ENCODE measurements at regions not wholly inside any gene's neighbourhood (a gene's known extent, or its start where the extent isn't known, plus 50 kb on each side); places are given as distances from the start of the nearest gene placed in this dataset.

GRCh38 chr11:130691581-130691980 is 224.7 kb downstream of the SNX19 start:
- H3K9ac ChIP-seq (ENCODE audit: low read depth, low read length): no peak overlapping the region
- no peaks in the 10 kb centered on the region for H3K36me3 ChIP-seq (ENCODE audit: insufficient read depth, low read length)
- no peaks in the 10 kb centered on the region for H3K9me3 ChIP-seq (ENCODE audit: control insufficient read depth, insufficient read depth, low read length)
- H3K4me1 ChIP-seq (ENCODE audit: insufficient read depth, low read length): no peaks in the 10 kb centered on the region

GRCh38 chr11:130692220-130692619 is 224.1 kb downstream of the SNX19 start:
- H3K9ac ChIP-seq (ENCODE audit: low read depth, low read length): no peak overlapping the region
- H3K36me3 ChIP-seq (ENCODE audit: insufficient read depth, low read length): no peaks in the 10 kb centered on the region
- H3K9me3 ChIP-seq (ENCODE audit: control insufficient read depth, insufficient read depth, low read length): no peaks in the 10 kb centered on the region
- no peaks in the 10 kb centered on the region for H3K4me1 ChIP-seq (ENCODE audit: insufficient read depth, low read length)

- Histone ChIP-seq H3K9me3 (ENCODE audit: control insufficient read depth, insufficient read depth, low read length) (no peaks in the 10 kb centered on the region), H3K4me1 (ENCODE audit: insufficient read depth, low read length) (no peaks in the 10 kb centered on the region), H3K36me3 (ENCODE audit: insufficient read depth, low read length) (no peaks in the 10 kb centered on the region), H3K9ac (ENCODE audit: low read depth, low read length) (no peak overlapping the region)
Measured at GRCh38 chr11:130693543-130693942, 222.7 kb downstream of the SNX19 start.

GRCh38 chr11:130694488-130695045 is 221.7 kb downstream of the SNX19 start:
- H3K36me3 ChIP-seq (ENCODE audit: insufficient read depth, low read length): no peaks in the 10 kb centered on the region
- H3K9me3 ChIP-seq (ENCODE audit: control insufficient read depth, insufficient read depth, low read length): no peaks in the 10 kb centered on the region
- H3K4me1 ChIP-seq (ENCODE audit: insufficient read depth, low read length): no peaks in the 10 kb centered on the region
- H3K9ac ChIP-seq (ENCODE audit: low read depth, low read length): no peak overlapping the region

- Histone ChIP-seq H3K4me1 (ENCODE audit: insufficient read depth, low read length) (no peaks in the 10 kb centered on the region), H3K36me3 (ENCODE audit: insufficient read depth, low read length) (no peaks in the 10 kb centered on the region), H3K9ac (ENCODE audit: low read depth, low read length) (no peak overlapping the region), H3K9me3 (ENCODE audit: control insufficient read depth, insufficient read depth, low read length) (no peaks in the 10 kb centered on the region)
Measured at GRCh38 chr11:130698174-130698573, 218.1 kb downstream of the SNX19 start.

- Histone ChIP-seq H3K36me3 (ENCODE audit: insufficient read depth, low read length) (no peaks in the 10 kb centered on the region), H3K9me3 (ENCODE audit: control insufficient read depth, insufficient read depth, low read length) (no peaks in the 10 kb centered on the region), H3K4me1 (ENCODE audit: insufficient read depth, low read length) (no peaks in the 10 kb centered on the region), H3K9ac (ENCODE audit: low read depth, low read length) (no peak overlapping the region)
Measured at GRCh38 chr11:130699561-130699960, 216.7 kb downstream of the SNX19 start.

GRCh38 chr11:130700092-130700491 is 216.2 kb downstream of the SNX19 start:
- H3K9me3 ChIP-seq (ENCODE audit: control insufficient read depth, insufficient read depth, low read length): no peaks in the 10 kb centered on the region
- H3K4me1 ChIP-seq (ENCODE audit: insufficient read depth, low read length): no peaks in the 10 kb centered on the region
- no peaks in the 10 kb centered on the region for H3K36me3 ChIP-seq (ENCODE audit: insufficient read depth, low read length)
- no peak overlapping the region for H3K9ac ChIP-seq (ENCODE audit: low read depth, low read length)

GRCh38 chr11:130703489-130704190 is 212.6 kb downstream of the SNX19 start:
- H3K4me1 ChIP-seq (ENCODE audit: insufficient read depth, low read length): no peaks in the 10 kb centered on the region
- no peaks in the 10 kb centered on the region for H3K9me3 ChIP-seq (ENCODE audit: control insufficient read depth, insufficient read depth, low read length)
- no peak overlapping the region for H3K9ac ChIP-seq (ENCODE audit: low read depth, low read length)
- H3K36me3 ChIP-seq (ENCODE audit: insufficient read depth, low read length): no peaks in the 10 kb centered on the region

GRCh38 chr11:130705670-130706421 is 210.4 kb downstream of the SNX19 start:
- H3K36me3 ChIP-seq (ENCODE audit: insufficient read depth, low read length): no peaks in the 10 kb centered on the region
- no peaks in the 10 kb centered on the region for H3K4me1 ChIP-seq (ENCODE audit: insufficient read depth, low read length)
- no peak overlapping the region for H3K9ac ChIP-seq (ENCODE audit: low read depth, low read length)
- no peaks in the 10 kb centered on the region for H3K9me3 ChIP-seq (ENCODE audit: control insufficient read depth, insufficient read depth, low read length)

- no peak overlapping the region for H3K9ac ChIP-seq (ENCODE audit: low read depth, low read length)
- H3K4me1 ChIP-seq (ENCODE audit: insufficient read depth, low read length): no peaks in the 10 kb centered on the region
- H3K9me3 ChIP-seq (ENCODE audit: control insufficient read depth, insufficient read depth, low read length): 0 out of 2 replicates have a peak, but pooled peaks cover 3% of the 10 kb centered on the region
- H3K36me3 ChIP-seq (ENCODE audit: insufficient read depth, low read length): no peaks in the 10 kb centered on the region
Measured at GRCh38 chr11:130706572-130706971, 209.7 kb downstream of the SNX19 start.

- Histone ChIP-seq H3K9me3 (ENCODE audit: control insufficient read depth, insufficient read depth, low read length) (0 out of 2 replicates have a peak, but pooled peaks cover 3% of the 10 kb centered on the region), H3K9ac (ENCODE audit: low read depth, low read length) (no peak overlapping the region), H3K36me3 (ENCODE audit: insufficient read depth, low read length) (no peaks in the 10 kb centered on the region), H3K4me1 (ENCODE audit: insufficient read depth, low read length) (no peaks in the 10 kb centered on the region)
Measured at GRCh38 chr11:130707217-130707616, 209.1 kb downstream of the SNX19 start.

GRCh38 chr11:130709531-130709930 is 206.7 kb downstream of the SNX19 start:
- H3K9ac ChIP-seq (ENCODE audit: low read depth, low read length): no peak overlapping the region
- no peaks in the 10 kb centered on the region for H3K36me3 ChIP-seq (ENCODE audit: insufficient read depth, low read length)
- no peaks in the 10 kb centered on the region for H3K4me1 ChIP-seq (ENCODE audit: insufficient read depth, low read length)
- H3K9me3 ChIP-seq (ENCODE audit: control insufficient read depth, insufficient read depth, low read length): 0 out of 2 replicates have a peak, but pooled peaks cover 3% of the 10 kb centered on the region

GRCh38 chr11:130710021-130710420 is 206.3 kb downstream of the SNX19 start:
- 0 out of 2 replicates have a peak, but pooled peaks cover 3% of the 10 kb centered on the region for H3K9me3 ChIP-seq (ENCODE audit: control insufficient read depth, insufficient read depth, low read length)
- no peak overlapping the region for H3K9ac ChIP-seq (ENCODE audit: low read depth, low read length)
- H3K36me3 ChIP-seq (ENCODE audit: insufficient read depth, low read length): no peaks in the 10 kb centered on the region
- no peaks in the 10 kb centered on the region for H3K4me1 ChIP-seq (ENCODE audit: insufficient read depth, low read length)

GRCh38 chr11:130710497-130711012 is 205.7 kb downstream of the SNX19 start:
- H3K9ac ChIP-seq (ENCODE audit: low read depth, low read length): no peak overlapping the region
- 0 out of 2 replicates have a peak, but pooled peaks cover 3% of the 10 kb centered on the region for H3K9me3 ChIP-seq (ENCODE audit: control insufficient read depth, insufficient read depth, low read length)

More at GRCh38 chr11:130710497-130711012, 205.7 kb downstream of the SNX19 start:
- Histone ChIP-seq H3K4me1 (ENCODE audit: insufficient read depth, low read length) (no peaks in the 10 kb centered on the region), H3K36me3 (ENCODE audit: insufficient read depth, low read length) (no peaks in the 10 kb centered on the region)

Data from ES-I3 (cell line).